Testis (tissue), 2 donors: ENCODE measurements at regions not wholly inside any gene's neighbourhood (a gene's known extent, or its start where the extent isn't known, plus 50 kb on each side); places are given as distances from the start of the nearest gene placed in this dataset.

Experiments
- DNase-seq: peaks from one replicate; pipeline ENCODE4 v3.0.0-alpha.2; 2019
- H3K27ac ChIP-seq, 2 donors: fragments of 200-600 bp; sonication (generic); one replicate each; pipeline ENCODE4 v1.5.1; 2019
- H3K27me3 ChIP-seq: fragments of 200-600 bp; sonication (generic); one replicate; pipeline ENCODE4 v1.5.1; 2019
- H3K36me3 ChIP-seq: fragments of 200-600 bp; sonication (generic); one replicate; pipeline ENCODE4 v1.5.1; 2017; ENCODE audit warnings: low read depth; ENCODE audit errors: missing control alignments
- H3K4me1 ChIP-seq: fragments of 200-600 bp; sonication (generic); one replicate; pipeline ENCODE4 v1.5.1; 2019
- H3K4me3 ChIP-seq, 2 donors: fragments of 200-600 bp; sonication (generic); one replicate each; pipeline ENCODE4 v1.5.1; 2017 to 2019
- H3K9me3 ChIP-seq: fragments of 200-600 bp; sonication (generic); one replicate; pipeline ENCODE4 v1.5.1; 2017
- CTCF ChIP-seq, 3 experiments: fragments of 450-650 bp in 2 of 3; fragments of 200-600 bp in 1 of 3; sonication (generic) in 1 of 3; IDR thresholded peaks; one replicate each; pipeline ENCODE4 v1.5.1; 2016 to 2019; ENCODE audit warnings: antibody characterized with exemption in 3 of 3, mild to moderate bottlenecking in 2 of 3, moderate library complexity in 1 of 3
- POLR2A ChIP-seq: fragments of 450-650 bp; IDR thresholded peaks from one replicate; pipeline ENCODE4 v1.6.1; 2017; ENCODE audit warnings: antibody characterized with exemption, mild to moderate bottlenecking, moderate library complexity
- WGBS, 2 donors: methylation state at CpG; one replicate each; pipeline ENCODE4 v1.1.5; 2018; 5-methylcytosine and 5-hydroxymethylcytosine counted together
- intact Hi-C: fragments of 100-400 bp; cut with DNase I; formaldehyde crosslinking; loops from one replicate; pipeline ENCODE4 v1.15.1; 2023; ENCODE audit warnings: low total_unique reads

- Histone ChIP-seq H3K27me3 (no peaks in the 10 kb centered on the region), H3K27ac (no peak overlapping the region), H3K36me3 (no peaks in the 10 kb centered on the region), H3K9me3 (no peaks in the 10 kb centered on the region), H3K4me1 (no peaks in the 10 kb centered on the region), H3K4me3 (no peak overlapping the region)
- 64 to 73% methylated on average over 1 of the region's 1 CpG for WGBS, 2 donors
- no peak for DNase-seq
- no peak for TF ChIP-seq POLR2A
- no peak for TF ChIP-seq CTCF (IDR thresholded peaks at IDR 0.05)
- intact Hi-C loops = no loop called here
Observed at GRCh38 chr12:18859400-18859799, 121.5 kb downstream of the CAPZA3 start.

GRCh38 chr12:18861287-18861858, 123.5 kb downstream of the CAPZA3 start:
- 68 to 82% methylated on average over 3 of the region's 3 CpGs for WGBS, 2 donors
- Histone ChIP-seq H3K27me3 (no peaks in the 10 kb centered on the region), H3K36me3 (no peaks in the 10 kb centered on the region), H3K4me3 (no peak overlapping the region), H3K4me1 (no peaks in the 10 kb centered on the region), H3K9me3 (no peaks in the 10 kb centered on the region), H3K27ac (no peak overlapping the region)
- no peak for DNase-seq
- intact Hi-C loops = no loop called here
- peak; percentile 24 to 44 (median 30) for TF ChIP-seq CTCF (IDR thresholded peaks at IDR 0.05)
- TF ChIP-seq POLR2A = no peak

- no peak overlapping the region for H3K4me3 ChIP-seq
Observed at GRCh38 chr12:18863769-18864500, 126.0 kb downstream of the CAPZA3 start.

GRCh38 chr12:18864900-18865561, 127.1 kb downstream of the CAPZA3 start:
- intact Hi-C loops = no loop called here
- H3K36me3 ChIP-seq = no peaks in the 10 kb centered on the region
- no peaks in the 10 kb centered on the region for H3K27me3 ChIP-seq
- H3K4me1 ChIP-seq = no peaks in the 10 kb centered on the region
- H3K27ac ChIP-seq = no peak overlapping the region
- H3K9me3 ChIP-seq = no peaks in the 10 kb centered on the region
- no peak overlapping the region for H3K4me3 ChIP-seq
- no peak for TF ChIP-seq POLR2A
- TF ChIP-seq CTCF (IDR thresholded peaks at IDR 0.05) = no peak
- no peak for DNase-seq
- WGBS, 2 donors = 71 to 78% methylated on average over 5 of the region's 5 CpGs

More at GRCh38 chr12:18863769-18864500, 126.0 kb downstream of the CAPZA3 start:
- Histone ChIP-seq H3K9me3 (no peaks in the 10 kb centered on the region), H3K27ac (no peak overlapping the region), H3K27me3 (no peaks in the 10 kb centered on the region), H3K4me1 (no peaks in the 10 kb centered on the region), H3K36me3 (no peaks in the 10 kb centered on the region)
- TF ChIP-seq POLR2A = no peak
- TF ChIP-seq CTCF (IDR thresholded peaks at IDR 0.05) = no peak
- intact Hi-C loops = no loop called here
- no peak for DNase-seq
- 73 to 84% methylated on average over 3 of the region's 3 CpGs for WGBS, 2 donors
